ENCODE measurements at regions not wholly inside any gene's neighbourhood (a gene's known extent, or its start where the extent isn't known, plus 50 kb on each side); places are given as distances from the start of the nearest gene placed in this dataset.

DNA sequence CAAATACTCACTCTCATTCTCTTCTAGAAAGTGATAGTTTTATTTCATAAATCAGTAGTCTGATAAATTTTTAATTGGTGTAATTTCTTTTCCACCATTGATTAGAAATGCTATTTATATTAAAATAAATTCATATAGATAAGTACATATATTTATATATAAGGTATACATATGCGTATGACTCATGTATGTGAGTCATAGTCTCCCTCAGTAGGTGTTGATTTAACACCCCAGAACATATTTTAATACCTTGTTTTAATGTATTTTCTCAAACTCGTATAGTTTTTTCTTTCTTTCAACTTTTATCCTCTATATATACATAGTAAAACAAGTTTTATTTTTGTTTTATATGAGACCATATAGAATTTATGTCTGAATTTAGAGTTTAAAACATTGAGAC, 130.4 kb downstream of the PLG start:
- ChIA-PET CTCF (interaction anchor here (0.6 kb wide), 1 partner anchor 16 kb away, joined by 3 read pairs; no protein-coding TSS in a partner anchor), POLR2A (ENCODE audit: low non-redundant PET) (no interaction called here)

DNA sequence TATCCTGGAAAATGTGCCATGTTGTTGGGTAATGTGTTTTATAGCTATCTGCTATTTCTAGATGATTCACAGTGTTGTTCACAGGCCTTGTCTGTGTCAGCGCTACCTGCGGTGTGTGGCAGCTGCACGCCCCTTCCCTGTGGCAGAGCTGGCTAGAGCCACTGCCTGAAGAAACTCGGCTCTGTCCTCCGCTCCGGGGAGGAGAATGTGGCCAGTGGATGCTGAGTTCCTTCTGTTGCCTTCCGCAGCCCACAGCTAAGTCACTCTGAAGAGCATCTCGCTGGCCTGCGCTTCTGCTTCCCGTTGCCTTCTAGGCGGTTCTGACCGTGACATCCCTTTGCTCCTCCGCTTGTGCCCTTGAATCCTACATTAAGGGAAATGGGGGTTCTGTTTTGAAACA, 135.1 kb downstream of the PLG start:
- DNase-seq (ENCODE audit: low spot score): no peak
- TF ChIP-seq, protein P1, sequence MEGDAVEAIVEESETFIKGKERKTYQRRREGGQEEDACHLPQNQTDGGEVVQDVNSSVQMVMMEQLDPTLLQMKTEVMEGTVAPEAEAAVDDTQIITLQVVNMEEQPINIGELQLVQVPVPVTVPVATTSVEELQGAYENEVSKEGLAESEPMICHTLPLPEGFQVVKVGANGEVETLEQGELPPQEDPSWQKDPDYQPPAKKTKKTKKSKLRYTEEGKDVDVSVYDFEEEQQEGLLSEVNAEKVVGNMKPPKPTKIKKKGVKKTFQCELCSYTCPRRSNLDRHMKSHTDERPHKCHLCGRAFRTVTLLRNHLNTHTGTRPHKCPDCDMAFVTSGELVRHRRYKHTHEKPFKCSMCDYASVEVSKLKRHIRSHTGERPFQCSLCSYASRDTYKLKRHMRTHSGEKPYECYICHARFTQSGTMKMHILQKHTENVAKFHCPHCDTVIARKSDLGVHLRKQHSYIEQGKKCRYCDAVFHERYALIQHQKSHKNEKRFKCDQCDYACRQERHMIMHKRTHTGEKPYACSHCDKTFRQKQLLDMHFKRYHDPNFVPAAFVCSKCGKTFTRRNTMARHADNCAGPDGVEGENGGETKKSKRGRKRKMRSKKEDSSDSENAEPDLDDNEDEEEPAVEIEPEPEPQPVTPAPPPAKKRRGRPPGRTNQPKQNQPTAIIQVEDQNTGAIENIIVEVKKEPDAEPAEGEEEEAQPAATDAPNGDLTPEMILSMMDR (conservative IDR thresholded peaks at IDR 0.05; ENCODE audit: low read depth): no peak
- CTCF ChIA-PET: no interaction called here
- POLR2A ChIA-PET (ENCODE audit: low non-redundant PET): no interaction called here
- H3K27ac ChIP-seq: no peak overlapping the region

More for the DNA sequence above, 130.4 kb downstream of the PLG start:
- DNase-seq (ENCODE audit: low spot score): no peak
- no peak overlapping the region for H3K27ac ChIP-seq
- TF ChIP-seq, protein P1 (conservative IDR thresholded peaks at IDR 0.05; ENCODE audit: low read depth): no peak

DNA sequence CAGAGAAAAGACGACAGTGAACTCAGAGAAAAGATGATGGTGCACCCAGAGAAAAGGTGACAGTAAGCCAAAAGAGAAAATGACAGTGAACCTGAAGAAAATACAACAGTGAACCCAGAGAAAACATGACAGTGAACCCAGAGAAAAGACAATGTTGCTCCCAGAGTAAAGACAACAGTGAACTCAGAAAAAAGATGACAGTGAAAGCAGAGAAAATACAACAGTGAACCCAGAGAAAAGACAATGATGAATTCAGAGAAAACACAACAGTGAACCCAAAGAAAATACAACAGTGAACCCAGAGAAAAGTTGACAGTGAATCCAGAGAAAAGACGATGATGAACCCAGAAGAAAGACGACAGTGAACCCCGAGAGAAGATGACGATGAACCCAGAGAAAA, 140.5 kb upstream of the MAP3K4 start:
- ChIA-PET CTCF (no interaction called here), POLR2A (ENCODE audit: low non-redundant PET) (no interaction called here)
- DNase-seq (ENCODE audit: low spot score): no peak
- TF ChIP-seq, protein P1 (conservative IDR thresholded peaks at IDR 0.05; ENCODE audit: low read depth): no peak
- no peak overlapping the region for H3K27ac ChIP-seq

DNA sequence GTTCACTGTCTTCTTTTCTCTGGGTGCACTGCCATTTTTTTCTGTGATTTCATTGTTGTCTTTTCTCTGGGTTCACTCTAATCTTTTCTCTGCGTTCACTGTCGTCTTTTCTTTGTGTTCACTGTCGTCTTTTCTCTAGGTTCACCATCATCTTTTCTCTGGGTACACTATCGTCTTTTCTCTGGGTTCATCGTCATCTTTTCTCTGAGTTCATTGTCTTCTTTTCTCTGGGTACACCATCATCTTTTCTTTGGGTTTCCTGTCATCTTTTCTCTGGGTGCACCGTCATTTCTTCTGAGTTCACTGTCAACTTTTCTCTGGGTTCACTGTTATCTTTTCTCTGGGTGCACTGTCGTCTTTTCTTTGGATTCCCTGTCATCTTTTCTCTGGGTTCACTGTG, 137.6 kb upstream of the MAP3K4 start:
- ChIA-PET POLR2A (ENCODE audit: low non-redundant PET) (no interaction called here), CTCF (no interaction called here)
- TF ChIP-seq, protein P1 (conservative IDR thresholded peaks at IDR 0.05; ENCODE audit: low read depth): no peak
- no peak overlapping the region for H3K27ac ChIP-seq
- no peak for DNase-seq (ENCODE audit: low spot score)

DNA sequence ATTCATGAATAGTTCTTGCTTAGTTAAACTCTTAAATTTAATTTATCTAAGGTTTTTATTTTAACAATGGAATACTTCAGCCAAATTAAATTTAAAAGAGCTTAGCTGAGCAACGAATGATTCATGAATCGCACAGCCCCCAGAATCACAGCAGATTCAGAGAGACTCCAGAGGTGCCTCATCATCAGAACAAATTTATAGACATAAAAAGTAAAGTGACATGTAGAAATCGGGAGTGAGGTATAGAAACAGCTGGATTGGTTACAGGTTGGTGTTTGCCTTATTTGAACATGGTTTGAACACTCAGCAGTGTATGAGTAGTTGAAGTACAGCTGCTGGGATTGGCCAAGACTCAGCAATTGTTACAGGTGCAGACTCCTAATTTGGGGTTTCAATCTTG, 132.7 kb upstream of the MAP3K4 start:
- no peak overlapping the region for H3K27ac ChIP-seq
- TF ChIP-seq, protein P1 (conservative IDR thresholded peaks at IDR 0.05; ENCODE audit: low read depth): no peak
- DNase-seq (ENCODE audit: low spot score): no peak
- ChIA-PET CTCF (interaction anchor here (0.6 kb wide), 1 partner anchor 267 kb away, joined by 4 read pairs; no protein-coding TSS in a partner anchor), POLR2A (ENCODE audit: low non-redundant PET) (no interaction called here)

DNA sequence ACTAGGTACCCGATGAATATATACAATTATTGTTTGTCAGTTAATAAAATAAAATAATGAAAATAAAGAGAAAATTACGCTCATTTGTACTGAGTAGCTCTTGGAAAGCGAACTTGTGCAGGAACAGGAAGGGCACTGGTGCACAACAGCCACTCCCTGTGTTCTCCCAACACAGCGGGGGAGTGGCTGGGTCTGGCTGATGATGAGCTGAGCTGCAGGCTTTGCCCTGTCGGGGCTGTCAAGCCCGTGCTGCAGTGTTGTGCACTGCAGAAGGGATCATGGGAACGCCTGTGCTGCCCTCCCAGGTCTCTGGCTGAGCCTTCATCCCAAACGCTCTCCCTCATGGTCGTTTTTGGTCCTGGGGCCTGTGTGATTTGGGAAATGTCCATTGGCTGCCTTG, 131.7 kb upstream of the MAP3K4 start:
- H3K27ac ChIP-seq: no peak overlapping the region
- CTCF ChIA-PET: no interaction called here
- TF ChIP-seq, protein P1 (conservative IDR thresholded peaks at IDR 0.05; ENCODE audit: low read depth): no peak
- DNase-seq (ENCODE audit: low spot score): no peak
- POLR2A ChIA-PET (ENCODE audit: low non-redundant PET): no interaction called here

DNA sequence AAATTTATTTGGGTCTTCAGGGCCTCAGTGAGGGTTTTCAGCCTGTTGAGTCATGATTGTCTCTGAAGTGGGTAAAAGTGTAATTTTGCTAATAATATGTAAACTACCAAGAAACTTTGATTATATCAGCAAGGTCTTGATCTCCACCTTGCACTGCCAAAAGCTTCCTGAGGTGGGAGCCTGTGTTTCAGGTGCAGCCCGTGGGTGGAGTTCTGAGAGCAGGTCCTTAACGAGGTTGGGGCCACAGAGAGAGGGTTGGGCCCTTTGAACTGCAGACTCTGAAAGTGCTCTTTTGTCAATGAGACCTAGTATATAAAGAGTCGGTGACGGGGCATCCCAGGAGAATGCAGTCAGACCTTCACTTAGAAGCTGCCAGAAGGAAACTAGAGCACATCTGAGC, 129.7 kb upstream of the MAP3K4 start:
- TF ChIP-seq, protein P1 (conservative IDR thresholded peaks at IDR 0.05; ENCODE audit: low read depth): no peak

More for the DNA sequence above, 129.7 kb upstream of the MAP3K4 start:
- H3K27ac ChIP-seq: no peak overlapping the region
- POLR2A ChIA-PET (ENCODE audit: low non-redundant PET): no interaction called here
- CTCF ChIA-PET: interaction anchor here (0.7 kb wide), 2 partner anchors 95 to 432 kb away, joined by 3 read pairs; no protein-coding TSS in a partner anchor
- no peak for DNase-seq (ENCODE audit: low spot score)
